ENCODE measurements at regions not wholly inside any gene's neighbourhood (a gene's known extent, or its start where the extent isn't known, plus 50 kb on each side); places are given as distances from the start of the nearest gene placed in this dataset.
A peak's percentile ranks its signal among the peaks of the same experiment; 100 is the strongest.
"Not testable (repeated sequence)": the region's sequence is repeated elsewhere in the genome, so short reads cannot be mapped to it uniquely, and the experiment has no call there.

GRCh38 chr5:36523450-36523849 is 83.0 kb upstream of the SLC1A3 start:
- Mint-ChIP-seq H3K27me3 (no peaks in the 10 kb centered on the region), H3K9me3 (no peaks in the 10 kb centered on the region), H3K4me1 (no peaks in the 10 kb centered on the region), H3K4me3 (no peak overlapping the region), H3K27ac (no peak overlapping the region), H3K36me3 (ENCODE audit: low read depth) (no peaks in the 10 kb centered on the region)
- intact Hi-C loops (cut with micrococcal nuclease) = no loop called here
- DNase-seq = peak; percentile 42

- no peaks in the 10 kb centered on the region for H3K36me3 Mint-ChIP-seq (ENCODE audit: low read depth)
- no peak for DNase-seq
- intact Hi-C loops (cut with micrococcal nuclease) = no loop called here
- H3K4me1 Mint-ChIP-seq = no peaks in the 10 kb centered on the region
- H3K9me3 Mint-ChIP-seq = no peaks in the 10 kb centered on the region
- no peak overlapping the region for H3K27ac Mint-ChIP-seq
- H3K27me3 Mint-ChIP-seq = no peaks in the 10 kb centered on the region
- no peak overlapping the region for H3K4me3 Mint-ChIP-seq
Observed at GRCh38 chr5:36523926-36524325, 82.5 kb upstream of the SLC1A3 start.

- Mint-ChIP-seq H3K27ac (no peak overlapping the region), H3K4me1 (no peaks in the 10 kb centered on the region), H3K27me3 (peaks cover 1% of the 10 kb centered on the region), H3K36me3 (ENCODE audit: low read depth) (no peaks in the 10 kb centered on the region), H3K4me3 (no peak overlapping the region), H3K9me3 (no peaks in the 10 kb centered on the region)
- peak; percentile 29 for DNase-seq
- intact Hi-C loops (cut with micrococcal nuclease) = no loop called here
Observed at GRCh38 chr5:36526537-36526936, 79.9 kb upstream of the SLC1A3 start.

- DNase-seq = peak; percentile 41
- no peaks in the 10 kb centered on the region for H3K9me3 Mint-ChIP-seq
- no peak overlapping the region for H3K4me3 Mint-ChIP-seq
- intact Hi-C loops (cut with micrococcal nuclease) = no loop called here
- no peaks in the 10 kb centered on the region for H3K4me1 Mint-ChIP-seq
- no peaks in the 10 kb centered on the region for H3K36me3 Mint-ChIP-seq (ENCODE audit: low read depth)
- H3K27me3 Mint-ChIP-seq = peaks cover 6% of the 10 kb centered on the region
- H3K27ac Mint-ChIP-seq = no peak overlapping the region
Observed at GRCh38 chr5:36528588-36528987, 77.8 kb upstream of the SLC1A3 start.

- H3K4me3 Mint-ChIP-seq = no peak overlapping the region
- H3K36me3 Mint-ChIP-seq (ENCODE audit: low read depth) = no peaks in the 10 kb centered on the region
- no peak overlapping the region for H3K27ac Mint-ChIP-seq
- no peak for DNase-seq
- no peaks in the 10 kb centered on the region for H3K4me1 Mint-ChIP-seq
- H3K27me3 Mint-ChIP-seq = peaks cover 6% of the 10 kb centered on the region
- intact Hi-C loops (cut with micrococcal nuclease) = no loop called here
- H3K9me3 Mint-ChIP-seq = no peaks in the 10 kb centered on the region
Observed at GRCh38 chr5:36529142-36529541, 77.3 kb upstream of the SLC1A3 start.

- peaks cover 6% of the 10 kb centered on the region for H3K27me3 Mint-ChIP-seq
- intact Hi-C loops (cut with micrococcal nuclease) = no loop called here
- no peaks in the 10 kb centered on the region for H3K4me1 Mint-ChIP-seq
- H3K36me3 Mint-ChIP-seq (ENCODE audit: low read depth) = no peaks in the 10 kb centered on the region
- no peak for DNase-seq
- no peak overlapping the region for H3K27ac Mint-ChIP-seq
- no peak overlapping the region for H3K4me3 Mint-ChIP-seq
- no peaks in the 10 kb centered on the region for H3K9me3 Mint-ChIP-seq
Observed at GRCh38 chr5:36530215-36530614, 76.2 kb upstream of the SLC1A3 start.

GRCh38 chr5:36531401-36531800 is 75.0 kb upstream of the SLC1A3 start:
- peaks cover 6% of the 10 kb centered on the region for H3K27me3 Mint-ChIP-seq
- no peaks in the 10 kb centered on the region for H3K36me3 Mint-ChIP-seq (ENCODE audit: low read depth)
- no peaks in the 10 kb centered on the region for H3K9me3 Mint-ChIP-seq
- intact Hi-C loops (cut with micrococcal nuclease) = no loop called here
- H3K4me1 Mint-ChIP-seq = no peaks in the 10 kb centered on the region
- no peak overlapping the region for H3K27ac Mint-ChIP-seq
- no peak overlapping the region for H3K4me3 Mint-ChIP-seq
- no peak for DNase-seq

- Mint-ChIP-seq H3K4me3 (no peak overlapping the region), H3K4me1 (no peaks in the 10 kb centered on the region), H3K9me3 (no peaks in the 10 kb centered on the region), H3K36me3 (ENCODE audit: low read depth) (no peaks in the 10 kb centered on the region), H3K27me3 (peaks cover 7% of the 10 kb centered on the region), H3K27ac (no peak overlapping the region)
- intact Hi-C loops (cut with micrococcal nuclease) = no loop called here
- no peak for DNase-seq
Observed at GRCh38 chr5:36535378-36535777, 71.0 kb upstream of the SLC1A3 start.

GRCh38 chr5:36535859-36536615 is 70.4 kb upstream of the SLC1A3 start:
- Mint-ChIP-seq H3K4me3 (no peak overlapping the region), H3K27me3 (peaks cover 7% of the 10 kb centered on the region), H3K9me3 (no peaks in the 10 kb centered on the region), H3K36me3 (ENCODE audit: low read depth) (no peaks in the 10 kb centered on the region), H3K4me1 (no peaks in the 10 kb centered on the region), H3K27ac (no peak overlapping the region)
- intact Hi-C loops (cut with micrococcal nuclease) = no loop called here
- no peak for DNase-seq

GRCh38 chr5:36536616-36537005 is 69.8 kb upstream of the SLC1A3 start:
- Mint-ChIP-seq H3K4me1 (no peaks in the 10 kb centered on the region), H3K27me3 (peaks cover 5% of the 10 kb centered on the region), H3K36me3 (ENCODE audit: low read depth) (no peaks in the 10 kb centered on the region), H3K9me3 (no peaks in the 10 kb centered on the region), H3K4me3 (no peak overlapping the region), H3K27ac (no peak overlapping the region)
- intact Hi-C loops (cut with micrococcal nuclease) = no loop called here
- no peak for DNase-seq

GRCh38 chr5:36537724-36538123 is 68.7 kb upstream of the SLC1A3 start:
- intact Hi-C loops (cut with micrococcal nuclease) = no loop called here
- peaks cover 3% of the 10 kb centered on the region for H3K27me3 Mint-ChIP-seq

GRCh38 chr5:36552651-36553393 is 53.6 kb upstream of the SLC1A3 start:
- no peaks in the 10 kb centered on the region for H3K27me3 Mint-ChIP-seq
- no peak for DNase-seq

More at GRCh38 chr5:36537724-36538123, 68.7 kb upstream of the SLC1A3 start:
- Mint-ChIP-seq H3K9me3 (no peaks in the 10 kb centered on the region), H3K36me3 (ENCODE audit: low read depth) (no peaks in the 10 kb centered on the region), H3K27ac (no peak overlapping the region), H3K4me1 (no peaks in the 10 kb centered on the region), H3K4me3 (no peak overlapping the region)
- DNase-seq = no peak

GRCh38 chr5:36555035-36555434 is 51.4 kb upstream of the SLC1A3 start:
- H3K27ac Mint-ChIP-seq; H3K4me3 Mint-ChIP-seq; H3K36me3 Mint-ChIP-seq (ENCODE audit: low read depth); H3K9me3 Mint-ChIP-seq; H3K27me3 Mint-ChIP-seq; intact Hi-C loops (cut with micrococcal nuclease); DNase-seq; H3K4me1 Mint-ChIP-seq: not testable (repeated sequence)

More at GRCh38 chr5:36552651-36553393, 53.6 kb upstream of the SLC1A3 start:
- intact Hi-C loops (cut with micrococcal nuclease) = no loop called here
- Mint-ChIP-seq H3K36me3 (ENCODE audit: low read depth) (no peaks in the 10 kb centered on the region), H3K4me3 (no peak overlapping the region), H3K4me1 (no peaks in the 10 kb centered on the region), H3K27ac (no peak overlapping the region), H3K9me3 (no peaks in the 10 kb centered on the region)
